H1 (cell line): ENCODE measurements at regions not wholly inside any gene's neighbourhood (a gene's known extent, or its start where the extent isn't known, plus 50 kb on each side); places are given as distances from the start of the nearest gene placed in this dataset.

ENCODE experiments used
- CTCF ChIA-PET: fragments of 300-600 bp; sonication (Branson Sonifier 250); formaldehyde crosslinking; loops from one replicate; lab custom pipeline; 2021; ENCODE audit not compliant: partially characterized antibody; lab: Charles Lee
- POLR2A ChIA-PET: fragments of 300-600 bp; sonication (Branson Sonifier 250); formaldehyde crosslinking; loops from one replicate; lab custom pipeline; 2021; ENCODE audit warnings: inconsistent platforms; ENCODE audit not compliant: partially characterized antibody; lab: Charles Lee
- DNase-seq, 2 experiments: peaks; one replicate each; pipeline versions ENCODE4 v3.0.0 to v3.0.0-alpha.2; 2010 to 2022; ENCODE audit warnings: low spot score in 2 of 2, low read depth in 1 of 2, mixed read lengths in 1 of 2
- FAIRE-seq: peaks from 2 replicates; lab custom pipeline; 2011; peaks lifted over from hg19 to GRCh38; lab: Jason Lieb, UNC
- H2AFZ ChIP-seq: 2 replicates; pipeline ENCODE4 v1.8.1; 2012; ENCODE audit warnings: low read length, inconsistent platforms
- H2AK5ac ChIP-seq: 2 replicates; pipeline ENCODE4 v1.6.1; 2013; ENCODE audit warnings: low read depth, low read length
- H2BK120ac ChIP-seq: replicated peaks from 2 replicates; pipeline ENCODE3; 2013; ENCODE audit warnings: low read depth, low read length, inconsistent platforms
- H2BK12ac ChIP-seq: 2 replicates; pipeline ENCODE4 v1.6.1; 2013; ENCODE audit warnings: low read depth, low read length
- H2BK15ac ChIP-seq: 2 replicates; pipeline ENCODE4 v1.6.1; 2013; ENCODE audit warnings: low read length
- H2BK20ac ChIP-seq: 2 replicates; pipeline ENCODE4 v1.6.1; 2013; ENCODE audit warnings: low read length
- H2BK5ac ChIP-seq: 2 replicates; pipeline ENCODE4 v1.6.1; 2013; ENCODE audit warnings: low read depth, low read length
- H3K14ac ChIP-seq: 2 replicates; pipeline ENCODE4 v1.6.1; 2013; ENCODE audit warnings: inconsistent platforms; ENCODE audit not compliant: insufficient read length
- H3K18ac ChIP-seq: 2 replicates; pipeline ENCODE4 v1.6.1; 2013; ENCODE audit warnings: low read length; ENCODE audit errors: extremely low read depth
- H3K23ac ChIP-seq: 2 replicates; pipeline ENCODE4 v1.6.1; 2013; ENCODE audit warnings: inconsistent platforms; ENCODE audit not compliant: insufficient read length
- H3K23me2 ChIP-seq: 2 replicates; pipeline ENCODE4 v1.6.1; 2013; ENCODE audit warnings: low read depth, low read length
- H3K27ac ChIP-seq: 2 replicates; pipeline ENCODE4 v1.6.1; 2011; ENCODE audit warnings: low read depth, low read length, inconsistent platforms
- H3K27me3 ChIP-seq, 4 experiments: replicated peaks in 1 of 4; 1 replicate in 1 of 4; 2 replicates in 3 of 4; pipeline versions ENCODE4 v1.6.1 to v1.8.1; 2011 to 2013; ENCODE audit warnings: low read length in 3 of 4, mild to moderate bottlenecking in 3 of 4, inconsistent platforms in 2 of 4, mixed read lengths in 2 of 4, moderate library complexity in 1 of 4; ENCODE audit not compliant: control insufficient read depth in 3 of 4, insufficient read depth in 3 of 4; ENCODE audit errors: extremely low read depth in 1 of 4
- H3K36me3 ChIP-seq, 4 experiments: 2 replicates each; pipeline versions ENCODE4 v1.6.1 to v1.8.1; 2011 to 2013; ENCODE audit warnings: mild to moderate bottlenecking in 4 of 4, low read length in 3 of 4, moderate library complexity in 2 of 4, control low read depth in 1 of 4, inconsistent platforms in 1 of 4; ENCODE audit not compliant: insufficient read depth in 4 of 4, control insufficient read depth in 2 of 4
- H3K4ac ChIP-seq: replicated peaks from 2 replicates; pipeline ENCODE3; 2013; ENCODE audit warnings: low read length, low read depth, mixed read lengths, inconsistent platforms; ENCODE audit not compliant: insufficient read length
- H3K4me1 ChIP-seq, 4 experiments: replicated peaks in 1 of 4; 1 replicate in 1 of 4; 2 replicates in 3 of 4; pipeline versions ENCODE4 v1.6.1 to v1.8.1; 2011 to 2013; ENCODE audit warnings: low read length in 3 of 4, inconsistent platforms in 2 of 4, mixed read lengths in 1 of 4; ENCODE audit not compliant: insufficient read depth in 4 of 4, control insufficient read depth in 3 of 4
- H3K4me2 ChIP-seq, 2 experiments: 2 replicates each; pipeline versions ENCODE4 v1.6.1 to v1.8.1; 2011 to 2013; ENCODE audit warnings: low read depth in 2 of 2, low read length in 2 of 2, control low read depth in 1 of 2, inconsistent platforms in 1 of 2, mild to moderate bottlenecking in 1 of 2; ENCODE audit not compliant: insufficient read depth in 1 of 2
- H3K4me3 ChIP-seq, 4 experiments: fragments of 200-600, 300-600 bp in 1 of 4; sonication (generic), shearing (Covaris generic), sonication (Bioruptor Twin) in 1 of 4; 2 replicates each; pipeline versions ENCODE4 v1.5.1 to v1.8.1; 2011 to 2016; ENCODE audit warnings: low read length in 4 of 4, low read depth in 3 of 4, control low read depth in 2 of 4, inconsistent platforms in 2 of 4, mild to moderate bottlenecking in 2 of 4, mixed read lengths in 1 of 4, moderate library complexity in 1 of 4; ENCODE audit not compliant: insufficient read depth in 2 of 4; ENCODE audit errors: extremely low read depth in 1 of 4
- H3K56ac ChIP-seq: replicated peaks from 2 replicates; pipeline ENCODE3; 2013; ENCODE audit warnings: low read depth, mild to moderate bottlenecking, mixed read lengths, low read length, inconsistent platforms; ENCODE audit not compliant: insufficient read length
- H3K79me1 ChIP-seq: 2 replicates; pipeline ENCODE4 v1.6.1; 2013; ENCODE audit warnings: low read depth, low read length, control low read depth
- H3K79me2 ChIP-seq, 2 experiments: 2 replicates each; pipeline versions ENCODE4 v1.6.1 to v1.8.1; 2012 to 2013; ENCODE audit warnings: low read length in 2 of 2, mild to moderate bottlenecking in 2 of 2, inconsistent platforms in 1 of 2; ENCODE audit not compliant: insufficient read depth in 2 of 2, control insufficient read depth in 1 of 2
- H3K9ac ChIP-seq, 4 experiments: replicated peaks in 1 of 4; 1 replicate in 1 of 4; 2 replicates in 3 of 4; pipeline versions ENCODE4 v1.6.1 to v1.8.1; 2011 to 2013; ENCODE audit warnings: low read depth in 3 of 4, low read length in 3 of 4, control low read depth in 2 of 4, mild to moderate bottlenecking in 2 of 4, moderate library complexity in 2 of 4, inconsistent platforms in 1 of 4; ENCODE audit errors: extremely low read depth in 1 of 4
- H3K9me3 ChIP-seq, 2 experiments: 2 replicates each; pipeline versions ENCODE4 v1.6.1 to v1.8.1; 2012 to 2013; ENCODE audit warnings: mild to moderate bottlenecking in 2 of 2, moderate library complexity in 2 of 2, control low read depth in 1 of 2, inconsistent platforms in 1 of 2, low read depth in 1 of 2, low read length in 1 of 2, mixed read lengths in 1 of 2; ENCODE audit not compliant: insufficient read depth in 2 of 2
- H4K20me1 ChIP-seq, 2 experiments: replicated peaks in 1 of 2; 2 replicates each; pipeline versions ENCODE3 to v1.8.1; 2011 to 2013; ENCODE audit warnings: inconsistent platforms in 2 of 2, low read length in 2 of 2, mild to moderate bottlenecking in 1 of 2; ENCODE audit not compliant: insufficient read depth in 2 of 2, control insufficient read depth in 1 of 2
- H4K5ac ChIP-seq: 2 replicates; pipeline ENCODE4 v1.6.1; 2013; ENCODE audit warnings: low read length, low read depth, mixed read lengths, inconsistent platforms; ENCODE audit not compliant: insufficient read length
- H4K8ac ChIP-seq: 2 replicates; pipeline ENCODE4 v1.8.0; 2013; ENCODE audit warnings: mild to moderate bottlenecking, moderate library complexity, low read length, inconsistent platforms; ENCODE audit not compliant: insufficient read depth; ENCODE audit errors: extremely low read depth
- H4K91ac ChIP-seq: replicated peaks from 2 replicates; pipeline ENCODE3; 2013; ENCODE audit warnings: low read length, mixed read lengths, inconsistent platforms; ENCODE audit not compliant: insufficient read length
- POLR2AphosphoS5 ChIP-seq: IDR thresholded peaks from 2 replicates; pipeline ENCODE4 v1.6.1; 2011; ENCODE audit warnings: low read depth, low read length
- RXRA ChIP-seq: IDR thresholded peaks from 2 replicates; pipeline ENCODE4 v1.6.1; 2011; ENCODE audit warnings: low read depth, mild to moderate bottlenecking, low read length, moderate library complexity; ENCODE audit not compliant: insufficient read depth
- WGBS, 2 experiments: shearing (Covaris generic) in 1 of 2; methylation state at CpG; one replicate each; pipeline versions ENCODE4 v1.1.6 to v1.1.7; 2013 to 2015; ENCODE audit warnings: low lambda C conversion rate in 2 of 2, mixed read lengths in 2 of 2, inconsistent platforms in 1 of 2, low coverage in 1 of 2, missing lambda C conversion rate in 1 of 2; ENCODE audit not compliant: insufficient replicate concordance in 2 of 2, insufficient coverage in 1 of 2, insufficient read length in 1 of 2; ENCODE audit errors: extremely low coverage in 1 of 2, missing lambda C conversion rate in 1 of 2; 5-methylcytosine and 5-hydroxymethylcytosine counted together
- TF ChIP-seq, protein P1 (sequence below): IDR thresholded peaks from 2 replicates; pipeline ENCODE4 v1.6.1; 2012; ENCODE audit warnings: inconsistent platforms

DNA sequence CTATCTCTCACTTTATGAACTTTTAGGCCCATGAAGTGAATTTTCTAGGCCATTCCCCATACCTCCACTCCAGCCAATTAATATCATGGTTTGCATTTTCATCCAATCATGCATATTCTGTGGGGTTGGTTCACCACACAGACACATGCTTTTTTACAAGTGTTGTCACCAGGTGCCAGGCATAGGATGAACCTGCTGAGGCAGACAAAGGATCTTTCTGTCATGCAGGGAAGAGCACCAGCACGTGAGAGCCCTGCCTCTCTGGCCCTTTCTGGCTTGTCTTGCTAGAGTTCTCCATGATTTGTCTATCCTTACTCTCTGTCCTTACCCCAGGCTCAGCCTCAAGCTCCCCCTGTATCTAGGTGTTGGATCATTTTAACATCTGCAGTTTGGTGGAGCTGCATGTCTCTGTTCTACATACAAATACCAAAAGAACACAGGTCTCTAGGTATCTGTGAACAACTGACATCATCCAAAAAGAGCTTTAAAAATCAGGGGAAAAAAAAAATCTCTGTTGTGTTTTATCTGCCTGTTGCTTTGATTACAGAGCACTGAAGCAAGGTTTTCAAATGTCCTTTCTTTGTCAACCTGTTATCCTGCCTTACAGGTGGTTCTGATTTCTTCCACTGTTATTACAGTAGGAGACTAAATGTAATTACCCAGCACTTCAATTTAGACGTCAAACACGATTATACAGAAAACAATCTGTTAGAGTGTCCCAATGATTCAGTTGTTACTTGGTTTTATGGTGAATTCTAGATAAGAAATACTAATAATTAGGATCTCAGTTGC, 58.4 kb upstream of the GRAMD1B start:
- Histone ChIP-seq H4K5ac (no peak overlapping the region), H3K56ac (no peak overlapping the region), H3K4me1 (peaks cover 2 to 4% (median 2%) of the 10 kb centered on the region in 4 experiments; a peak in 4 of 7 replicates), H4K91ac (no peak overlapping the region), H3K23ac (no peak overlapping the region), H3K79me1 (no peaks in the 10 kb centered on the region), H3K9ac (no peak overlapping the region), H3K4me3 (no peak overlapping the region), H3K36me3 (no peaks in the 10 kb centered on the region), H3K4ac (no peak overlapping the region), H3K79me2 (no peaks in the 10 kb centered on the region), H2BK12ac (no peak overlapping the region), H2AFZ (no peak overlapping the region), H4K20me1 (no peaks in the 10 kb centered on the region), H3K27me3 (peaks cover 0 to 3% (median 0%) of the 10 kb centered on the region in 4 experiments; a peak in 1 of 7 replicates), H3K27ac (no peak overlapping the region), H3K23me2 (no peaks in the 10 kb centered on the region), H3K14ac (no peak overlapping the region), H2AK5ac (no peak overlapping the region), H2BK15ac (no peak overlapping the region), H4K8ac (no peak overlapping the region), H2BK5ac (no peak overlapping the region), H2BK120ac (no peak overlapping the region), H3K18ac (no peak overlapping the region), H3K9me3 (no peaks in the 10 kb centered on the region), H2BK20ac (no peak overlapping the region), H3K4me2 (no peak overlapping the region; a peak in 1 of 4 replicates)
- FAIRE-seq (peak; percentile 57), DNase-seq (no peak)
- ChIA-PET POLR2A (interaction anchor here (0.6 kb wide), 1 partner anchor 1431 kb away, joined by 3 read pairs; no protein-coding TSS in a partner anchor), CTCF (interaction anchor here (1.0 to 1.3 kb wide), 3 partner anchors 10 to 103 kb away, joined by 3 to 5 read pairs (median 4); no protein-coding TSS in a partner anchor)
- TF ChIP-seq POLR2AphosphoS5 (no peak), RXRA (no peak)
- TF ChIP-seq, protein P1, sequence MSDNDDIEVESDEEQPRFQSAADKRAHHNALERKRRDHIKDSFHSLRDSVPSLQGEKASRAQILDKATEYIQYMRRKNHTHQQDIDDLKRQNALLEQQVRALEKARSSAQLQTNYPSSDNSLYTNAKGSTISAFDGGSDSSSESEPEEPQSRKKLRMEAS: peak; percentile 79
- 61% methylated on average over 3 of the region's 3 CpGs; no CpG with 5 or more reads in 1 of the 2 experiments for WGBS, 2 experiments
